DND-41 (cell line): ENCODE measurements at regions not wholly inside any gene's neighbourhood (a gene's known extent, or its start where the extent isn't known, plus 50 kb on each side); places are given as distances from the start of the nearest gene placed in this dataset.

Source experiments
- EZH2 ChIP-seq: IDR thresholded peaks from 3 replicates; pipeline ENCODE4 v1.6.1; 2012; ENCODE audit warnings: borderline replicate concordance, low read depth, mild to moderate bottlenecking, moderate library complexity, low read length, inconsistent platforms; ENCODE audit not compliant: severe bottlenecking
- TF ChIP-seq, protein P1 (sequence below): IDR thresholded peaks from 2 replicates; pipeline ENCODE4 v1.5.1; 2012; ENCODE audit warnings: borderline replicate concordance, low read length, moderate library complexity, mild to moderate bottlenecking; ENCODE audit not compliant: poor library complexity, severe bottlenecking; ENCODE audit errors: extremely low read depth

DNA sequence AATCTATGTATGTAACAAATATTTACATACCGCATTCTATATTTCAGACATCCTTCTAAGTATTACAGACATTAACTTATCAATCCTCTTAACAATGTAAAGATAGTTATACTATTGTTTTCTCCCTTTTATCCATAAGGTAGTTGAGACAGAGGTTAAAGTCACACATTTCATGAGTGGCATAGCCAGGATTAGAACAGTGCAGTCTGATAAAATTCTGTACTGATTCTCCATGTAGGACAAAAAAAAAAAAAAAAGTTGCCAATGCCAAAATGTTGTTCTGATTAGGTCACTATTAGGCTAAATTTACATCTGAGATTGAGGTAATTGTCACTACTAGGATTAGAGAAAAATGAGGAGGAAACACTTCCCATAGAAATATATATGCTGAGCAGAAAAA, 629.2 kb downstream of the OTOL1 start:
- TF ChIP-seq, protein P1, sequence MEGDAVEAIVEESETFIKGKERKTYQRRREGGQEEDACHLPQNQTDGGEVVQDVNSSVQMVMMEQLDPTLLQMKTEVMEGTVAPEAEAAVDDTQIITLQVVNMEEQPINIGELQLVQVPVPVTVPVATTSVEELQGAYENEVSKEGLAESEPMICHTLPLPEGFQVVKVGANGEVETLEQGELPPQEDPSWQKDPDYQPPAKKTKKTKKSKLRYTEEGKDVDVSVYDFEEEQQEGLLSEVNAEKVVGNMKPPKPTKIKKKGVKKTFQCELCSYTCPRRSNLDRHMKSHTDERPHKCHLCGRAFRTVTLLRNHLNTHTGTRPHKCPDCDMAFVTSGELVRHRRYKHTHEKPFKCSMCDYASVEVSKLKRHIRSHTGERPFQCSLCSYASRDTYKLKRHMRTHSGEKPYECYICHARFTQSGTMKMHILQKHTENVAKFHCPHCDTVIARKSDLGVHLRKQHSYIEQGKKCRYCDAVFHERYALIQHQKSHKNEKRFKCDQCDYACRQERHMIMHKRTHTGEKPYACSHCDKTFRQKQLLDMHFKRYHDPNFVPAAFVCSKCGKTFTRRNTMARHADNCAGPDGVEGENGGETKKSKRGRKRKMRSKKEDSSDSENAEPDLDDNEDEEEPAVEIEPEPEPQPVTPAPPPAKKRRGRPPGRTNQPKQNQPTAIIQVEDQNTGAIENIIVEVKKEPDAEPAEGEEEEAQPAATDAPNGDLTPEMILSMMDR, result no peak
- no peak for TF ChIP-seq EZH2
